GM21737 (cell line): ENCODE measurements at regions not wholly inside any gene's neighbourhood (a gene's known extent, or its start where the extent isn't known, plus 50 kb on each side); places are given as distances from the start of the nearest gene placed in this dataset.
"Not testable (repeated sequence)": the region's sequence is repeated elsewhere in the genome, so short reads cannot be mapped to it uniquely, and the experiment has no call there.

Experiments used
- ATAC-seq: cut with Tn5 transposase; IDR thresholded peaks from one replicate; pipeline ENCODE4 v1.9.1; 2021; ENCODE audit warnings: mild to moderate bottlenecking, moderate library complexity; ENCODE audit not compliant: unreplicated experiment

DNA sequence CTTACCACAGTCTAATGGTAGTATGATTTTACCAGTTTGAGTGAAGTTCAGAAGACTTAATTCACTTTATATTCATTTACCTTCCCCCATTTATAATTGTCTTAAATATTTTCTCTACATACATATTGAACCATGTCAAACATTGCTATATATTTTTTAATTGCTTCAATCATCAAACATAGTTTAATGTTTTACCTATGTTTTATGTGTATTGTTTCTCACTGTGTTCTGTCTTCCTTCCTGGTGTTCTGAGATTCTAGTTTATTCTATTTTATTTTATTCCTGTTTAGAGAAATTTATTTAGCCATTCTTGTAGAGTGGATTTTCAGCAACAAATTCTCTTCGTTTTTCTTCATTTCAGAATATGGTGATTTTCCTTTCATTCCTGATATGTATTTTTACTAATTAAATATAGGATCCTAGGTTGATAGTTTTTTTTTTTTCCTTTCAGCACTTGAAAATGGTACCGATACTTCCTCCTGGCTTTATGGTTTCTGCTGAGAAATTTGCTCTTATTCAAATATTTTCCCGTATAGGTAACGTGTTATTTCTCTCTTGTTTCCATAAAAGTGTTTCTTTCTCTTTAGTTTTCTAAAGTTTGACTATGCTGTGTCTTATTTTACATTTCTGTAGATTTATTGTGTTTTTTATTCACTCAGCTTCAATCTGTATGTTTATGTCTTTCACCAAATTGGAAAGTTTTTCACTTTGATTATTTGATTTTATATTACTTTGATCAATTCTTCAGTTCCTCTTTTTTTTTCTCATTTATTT lies 201.8 kb upstream of the AGR3 start:
- no peak for ATAC-seq

DNA sequence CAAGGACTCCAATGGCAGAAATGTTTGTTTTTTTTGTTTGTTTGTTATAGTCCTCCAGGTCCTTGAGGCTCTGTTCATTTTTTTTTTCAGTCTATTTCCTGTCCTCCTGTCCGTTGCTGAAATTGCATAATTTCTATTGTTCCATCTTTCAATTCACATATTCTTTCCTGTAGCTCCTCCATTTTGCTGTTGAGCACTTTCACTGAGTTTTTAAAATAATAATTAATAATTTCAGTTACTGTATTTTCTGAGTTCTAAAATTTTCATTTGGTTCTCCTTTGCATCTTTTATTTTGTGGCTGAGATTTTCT lies 202.3 kb upstream of the AGR3 start:
- ATAC-seq, result no peak

DNA sequence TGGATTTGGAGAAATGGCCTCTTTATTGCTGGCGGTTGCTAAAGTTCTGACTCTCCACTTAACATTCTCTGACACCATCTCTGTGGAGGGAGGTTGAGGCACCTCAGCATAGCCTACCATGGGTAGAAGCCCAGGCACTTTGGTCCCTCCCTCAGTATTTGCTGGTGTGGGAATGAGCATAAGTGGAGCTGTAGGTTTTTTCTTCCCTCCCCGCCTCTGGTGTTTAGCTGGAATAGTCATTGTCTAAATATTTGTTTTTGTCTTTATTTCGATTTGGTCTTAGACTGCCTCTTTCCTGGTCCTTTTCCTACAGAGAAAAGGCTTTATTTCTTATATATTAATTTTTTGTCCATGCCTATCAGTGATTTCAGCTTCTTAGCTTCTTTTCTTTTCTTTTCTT lies 203.4 kb upstream of the AGR3 start:
- ATAC-seq, result no peak

DNA sequence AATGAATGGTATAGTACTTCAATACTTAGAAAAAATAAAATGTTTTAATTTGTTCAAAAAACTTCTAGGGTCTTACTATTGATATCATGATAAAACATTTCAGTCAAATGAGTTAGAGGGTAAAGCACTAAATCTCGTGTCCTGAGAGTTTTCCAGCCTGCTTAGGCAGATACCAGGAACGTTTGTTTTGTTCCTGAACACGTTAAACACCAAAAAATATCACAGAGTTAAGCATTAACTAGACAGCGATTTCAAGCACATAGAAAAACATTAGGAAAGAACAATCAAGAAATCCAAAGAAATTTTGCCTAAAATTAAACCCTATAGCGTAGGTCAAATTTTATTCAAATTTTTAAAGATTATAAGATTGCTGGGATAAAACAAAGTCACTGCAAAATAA lies 204.6 kb upstream of the AGR3 start:
- no peak for ATAC-seq

DNA sequence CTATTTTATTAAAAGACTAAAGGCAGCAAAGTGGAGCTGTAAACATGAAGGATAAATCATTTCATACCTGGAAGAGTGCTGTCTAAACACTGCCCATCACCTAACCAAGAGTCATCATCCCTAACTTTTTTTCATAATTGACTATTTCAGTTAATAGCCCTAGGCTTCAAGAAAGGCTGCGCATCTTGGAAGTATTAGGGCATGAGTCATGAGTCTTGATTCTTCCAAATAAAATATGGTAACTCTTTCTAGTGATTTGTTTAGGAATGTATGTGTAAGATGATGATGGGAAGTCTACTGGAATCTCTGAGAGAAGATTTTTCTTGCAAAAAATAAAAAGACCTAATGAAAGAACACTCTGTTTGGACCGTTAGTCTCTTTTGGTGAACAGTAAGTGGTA lies 207.7 kb upstream of the AHR start:
- no peak for ATAC-seq

DNA sequence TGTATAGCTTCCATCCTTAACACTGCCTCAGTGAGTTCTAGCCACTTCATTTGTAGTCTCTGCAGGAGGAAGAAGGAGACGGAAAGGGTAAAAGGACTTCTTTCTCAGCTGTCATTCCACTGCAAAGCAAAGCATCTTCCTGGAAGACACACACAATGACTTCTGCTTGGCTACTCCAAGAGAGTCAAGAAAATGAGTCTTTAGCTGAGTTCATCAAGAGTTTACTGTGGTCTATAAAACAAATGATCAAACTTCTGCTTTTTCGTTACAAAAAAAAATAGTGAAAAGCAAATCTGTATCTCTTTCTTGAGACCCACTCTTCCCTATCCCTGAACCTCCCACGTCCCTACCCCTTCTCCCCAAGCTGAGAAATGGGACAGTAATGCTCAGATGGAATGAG lies 205.0 kb upstream of the AHR start:
- no peak for ATAC-seq

DNA sequence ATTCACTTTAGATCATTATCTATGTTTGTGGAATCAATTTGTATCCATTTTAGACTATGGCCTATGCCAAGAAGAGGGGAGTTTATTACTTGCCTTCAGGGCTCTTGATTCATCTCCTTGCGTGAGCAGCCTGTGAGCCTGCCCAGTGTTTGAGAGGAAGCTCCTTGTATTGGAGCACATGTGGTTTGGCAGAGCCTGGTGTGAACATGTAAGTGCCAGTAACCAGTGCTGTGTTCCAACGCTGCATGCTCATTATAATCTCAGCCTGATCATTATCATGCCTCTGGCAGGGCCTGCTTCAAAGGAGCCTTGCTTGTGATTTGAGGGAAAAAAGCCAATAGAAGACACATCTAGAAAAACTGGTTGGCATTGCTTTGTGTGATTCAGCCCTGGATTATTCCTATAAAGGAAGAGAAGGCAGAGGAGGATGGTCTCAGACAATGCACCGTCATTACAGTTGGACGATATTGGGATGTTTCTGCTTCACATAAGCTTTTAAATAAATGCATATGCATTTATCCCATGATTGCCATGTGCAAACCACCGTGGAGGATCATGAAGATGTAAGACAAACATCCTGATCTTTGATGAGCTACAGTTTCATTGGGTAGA lies 203.4 kb upstream of the AHR start:
- ATAC-seq, result no peak

DNA sequence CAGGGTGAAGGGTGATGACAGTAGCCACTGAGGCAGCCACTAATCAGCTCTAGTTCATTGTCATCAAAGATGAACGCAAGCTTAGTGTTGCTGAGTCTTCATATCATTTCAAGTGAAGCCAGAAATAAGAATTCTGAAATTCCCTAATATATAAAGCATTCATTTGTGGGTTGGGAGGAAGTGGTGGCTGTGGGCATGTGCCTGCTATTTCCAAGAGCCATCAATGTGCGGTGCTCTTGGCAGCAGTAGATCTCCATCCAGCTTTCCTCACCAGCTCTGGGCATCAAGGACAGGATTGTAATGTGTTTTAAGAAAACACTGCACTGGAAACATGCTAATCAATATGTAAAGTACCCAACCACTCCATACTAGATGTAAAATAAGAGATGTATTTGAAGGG lies 202.5 kb upstream of the AHR start:
- ATAC-seq, result no peak

DNA sequence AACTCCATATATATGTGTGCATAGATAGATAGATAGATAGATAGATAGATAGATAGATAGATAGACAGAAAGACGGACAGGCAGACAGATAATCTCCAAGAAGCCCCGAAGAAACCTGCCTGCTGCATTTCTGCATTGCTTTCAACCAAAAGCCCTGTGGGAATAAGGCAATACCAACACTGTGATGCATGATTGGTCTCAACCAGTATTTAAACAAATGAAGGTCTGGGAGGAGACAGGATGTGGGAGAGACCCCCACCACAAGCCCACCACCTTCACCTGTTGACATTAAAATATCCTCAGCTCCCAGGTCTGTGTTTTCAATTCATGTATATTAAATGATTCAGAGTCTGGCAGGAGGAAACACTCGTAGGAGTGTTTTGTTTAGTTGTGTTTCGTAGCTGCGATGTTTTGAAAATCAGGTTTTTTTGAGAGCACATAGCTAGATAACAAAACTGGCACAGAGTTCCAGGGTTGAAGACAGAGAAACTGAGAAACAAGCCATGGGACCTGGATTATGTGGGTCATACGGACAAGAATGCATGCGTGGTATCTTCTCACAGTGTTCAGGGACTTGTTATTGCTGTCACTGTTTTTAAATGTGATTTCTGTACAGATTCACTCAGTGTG lies 200.7 kb upstream of the AHR start:
- no peak for ATAC-seq

DNA sequence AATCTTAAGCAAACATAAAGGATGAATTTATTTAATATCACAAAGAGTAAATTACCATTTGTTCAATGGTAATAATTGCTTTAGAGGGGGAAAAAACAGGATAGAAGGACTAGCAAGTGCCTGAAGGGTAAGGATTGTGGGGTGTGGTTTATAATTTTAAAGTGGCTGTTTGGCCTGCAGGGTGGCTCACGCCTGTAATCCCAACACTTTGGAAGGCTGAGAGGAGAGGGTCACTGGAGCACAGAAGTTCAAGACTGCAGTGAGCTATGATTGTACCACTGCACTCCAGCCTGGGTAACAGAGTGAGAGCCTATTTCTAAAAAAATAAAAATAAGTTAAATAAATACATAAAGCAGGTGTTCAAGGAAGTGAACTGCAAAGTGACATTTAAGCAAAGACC lies 199.9 kb upstream of the AHR start:
- ATAC-seq, result no peak

DNA sequence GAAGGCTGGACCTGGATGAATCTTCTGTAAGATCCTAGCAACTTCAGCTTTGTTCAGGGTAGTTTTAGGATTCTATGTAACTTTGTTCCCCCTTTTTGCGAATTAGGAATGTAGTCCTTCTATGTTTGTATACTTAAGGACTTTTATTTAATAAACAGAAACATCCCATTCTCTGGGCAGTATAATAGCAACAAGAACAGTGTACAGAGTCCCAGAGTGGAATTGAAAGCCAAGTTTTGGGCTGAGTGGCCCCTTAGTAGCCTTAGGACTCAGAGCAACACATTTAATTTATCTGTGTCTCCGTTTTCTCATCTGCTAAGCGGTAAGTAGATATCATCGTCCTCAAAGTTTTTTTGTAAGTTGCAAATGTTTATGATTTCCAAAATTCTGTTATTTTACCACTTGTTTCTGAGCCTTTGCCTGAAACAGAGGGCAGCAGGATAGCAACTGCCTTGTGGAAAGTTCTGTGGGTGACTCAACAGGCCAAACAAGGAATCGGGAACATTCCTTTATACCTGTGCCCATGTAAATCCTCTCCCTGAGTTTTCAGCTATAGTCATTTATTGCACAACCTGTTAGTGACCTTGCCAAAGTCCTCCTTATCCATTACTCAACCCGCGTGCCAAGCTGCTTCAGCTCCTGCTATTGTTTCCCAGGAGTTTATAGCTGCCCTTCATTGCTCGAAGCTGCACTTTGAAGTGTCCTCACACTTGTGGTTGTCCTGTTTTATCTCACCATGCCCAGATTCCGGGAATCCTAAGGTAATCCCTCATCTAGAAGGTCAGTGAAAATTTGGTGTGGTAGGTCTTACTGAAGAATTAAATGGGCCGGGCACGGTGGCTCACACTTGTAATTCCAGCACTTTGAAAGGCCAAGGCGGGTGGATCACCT lies 199.1 kb upstream of the AHR start:
- no peak for ATAC-seq

DNA sequence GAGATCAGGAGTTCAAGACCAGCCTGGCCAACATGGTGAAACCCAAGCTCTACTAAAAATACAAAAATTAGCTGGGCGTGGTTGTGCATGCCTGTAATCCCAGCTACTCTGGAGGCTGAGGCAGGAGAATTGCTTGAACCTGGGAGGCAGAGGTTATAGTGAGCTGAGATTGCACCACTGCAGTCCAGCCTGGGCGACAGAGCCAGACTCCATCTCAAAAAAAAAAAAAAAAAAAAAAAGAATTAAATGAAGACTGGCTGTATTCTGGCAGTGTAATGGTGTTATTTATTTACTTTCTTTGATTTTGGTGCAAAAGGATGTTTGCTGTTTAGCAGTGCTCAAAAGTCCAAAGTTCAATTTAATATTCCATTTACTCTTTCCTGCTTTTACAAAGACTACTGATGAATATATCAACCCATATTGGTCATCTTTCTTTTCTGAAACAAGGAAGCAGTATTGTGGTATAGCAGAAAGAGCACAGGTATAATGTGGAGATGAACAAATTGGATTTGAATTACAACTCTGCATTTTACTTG lies 198.4 kb upstream of the AHR start:
- ATAC-seq, result not testable (repeated sequence)

DNA sequence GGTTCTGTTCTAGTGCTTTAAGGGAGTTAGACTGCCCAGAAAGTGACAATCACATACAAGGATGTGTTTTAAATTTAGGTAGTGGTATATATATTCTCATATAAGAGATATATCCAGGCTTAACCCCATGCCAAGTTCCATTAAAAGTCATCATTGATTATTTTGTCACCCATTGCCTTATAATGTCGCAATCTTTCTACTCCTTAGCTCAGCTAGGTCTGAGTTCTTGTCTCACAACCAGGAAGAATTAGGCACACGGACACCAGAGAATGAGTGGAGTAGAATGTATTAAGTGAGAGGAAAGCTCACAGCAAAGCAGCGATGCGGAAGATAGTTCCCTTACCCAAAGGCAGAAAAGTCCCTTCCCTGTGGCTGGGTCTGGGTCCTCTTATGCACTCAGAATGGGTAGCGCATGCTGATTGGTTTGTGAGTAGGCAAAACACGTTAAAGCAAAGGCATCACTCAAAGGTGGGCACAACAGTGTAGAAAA lies 197.2 kb upstream of the AHR start:
- ATAC-seq, result no peak

DNA sequence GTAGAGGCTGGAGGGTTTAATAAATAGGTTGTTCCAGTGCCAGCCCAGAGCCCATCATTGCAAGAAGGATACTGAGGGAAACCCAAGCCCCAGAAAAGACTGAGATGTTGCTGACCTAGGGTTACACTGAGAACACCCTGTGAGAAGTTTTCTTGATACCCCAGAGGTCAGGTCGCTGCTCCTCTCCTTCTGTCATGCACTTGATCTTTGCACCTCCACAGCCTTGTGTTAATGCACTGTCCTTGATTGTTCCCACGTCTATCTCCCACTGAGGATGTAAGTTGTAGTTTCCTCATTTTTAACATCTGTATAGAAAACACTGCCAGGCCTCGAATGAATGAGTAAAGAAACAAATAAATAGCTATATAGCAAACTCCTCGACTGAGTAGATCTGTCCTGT lies 195.3 kb upstream of the AHR start:
- ATAC-seq, result no peak

DNA sequence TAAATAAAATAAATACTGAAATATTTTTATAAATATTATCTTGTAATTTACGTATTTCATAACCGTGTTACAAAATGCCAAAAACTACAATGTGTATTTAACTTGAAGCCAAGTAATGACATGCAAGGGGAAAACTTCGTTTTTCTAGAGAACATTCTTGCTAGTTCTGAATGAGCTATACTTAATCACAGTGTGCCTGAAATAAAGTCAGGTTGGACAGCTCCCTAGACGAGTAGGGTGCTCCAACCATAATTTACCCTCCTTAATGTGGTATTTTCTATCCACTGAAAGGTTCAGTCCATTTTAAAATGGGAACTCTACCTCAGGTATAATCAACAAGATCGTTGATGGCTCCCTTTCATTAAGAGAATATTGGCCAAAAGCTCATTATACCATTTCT lies 194.5 kb upstream of the AHR start:
- ATAC-seq, result no peak

DNA sequence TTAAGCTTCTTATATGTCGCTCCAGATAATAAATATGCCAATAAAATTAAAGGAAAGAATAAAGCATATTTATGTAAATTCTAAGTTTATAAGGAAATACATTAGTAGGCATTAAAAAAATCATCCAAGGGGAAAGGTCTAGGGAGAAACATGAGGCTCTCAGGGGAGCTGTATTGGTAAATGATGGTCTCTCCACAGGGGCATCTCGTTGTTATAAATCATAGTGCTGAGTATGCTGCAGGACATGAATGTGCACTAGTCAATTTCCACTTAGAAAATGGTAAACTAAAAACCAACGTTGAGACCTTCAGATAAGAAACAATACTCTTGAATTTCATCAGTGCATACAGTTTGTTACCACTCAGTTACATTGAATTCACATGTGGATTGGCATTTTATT lies 194.0 kb upstream of the AHR start:
- ATAC-seq, result no peak

DNA sequence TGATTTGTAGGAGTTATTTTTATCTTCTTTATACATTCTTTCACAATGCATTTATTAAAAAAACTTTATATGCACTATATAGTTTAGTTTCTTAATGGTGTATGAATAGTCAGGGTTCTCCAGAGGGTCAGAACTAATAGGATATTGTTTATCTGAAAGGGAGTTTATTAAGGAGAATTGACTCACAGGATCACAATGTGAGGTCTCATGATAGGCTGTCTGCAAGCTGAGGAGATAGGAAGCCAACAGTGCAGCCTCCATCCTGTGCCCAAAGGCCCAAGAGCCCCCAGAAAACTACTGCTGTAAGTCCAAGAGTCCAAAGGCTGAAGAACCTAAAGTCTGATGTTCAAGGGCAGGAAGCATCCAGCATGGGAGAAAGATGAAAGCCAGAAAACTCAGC lies 192.8 kb upstream of the AHR start:
- ATAC-seq, result no peak

DNA sequence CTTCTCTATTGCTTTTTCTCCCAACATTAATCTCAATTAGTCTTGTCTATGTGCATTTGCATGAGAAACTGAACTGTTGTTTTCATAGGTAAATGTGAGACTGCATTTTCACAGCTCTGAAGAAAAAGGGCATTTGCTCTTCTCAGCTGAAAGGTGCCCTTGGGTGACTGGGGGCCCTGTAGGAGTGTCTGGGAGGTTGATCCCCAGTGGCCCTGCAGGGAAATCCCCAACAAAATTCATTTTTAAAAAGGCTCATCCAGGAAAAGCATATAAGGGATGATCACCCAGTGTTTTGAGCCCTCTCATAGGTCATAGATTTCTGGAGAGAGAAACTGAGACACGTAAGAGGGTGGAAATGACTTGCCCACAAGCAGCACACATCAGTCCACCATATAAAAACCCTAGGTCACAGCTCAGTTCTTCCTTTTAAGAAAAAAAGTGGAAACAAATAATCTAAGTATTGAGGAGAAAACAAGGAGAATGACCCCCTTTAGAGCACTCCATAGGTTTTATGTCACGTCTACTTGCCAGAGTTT lies 190.3 kb upstream of the AHR start:
- ATAC-seq, result no peak

DNA sequence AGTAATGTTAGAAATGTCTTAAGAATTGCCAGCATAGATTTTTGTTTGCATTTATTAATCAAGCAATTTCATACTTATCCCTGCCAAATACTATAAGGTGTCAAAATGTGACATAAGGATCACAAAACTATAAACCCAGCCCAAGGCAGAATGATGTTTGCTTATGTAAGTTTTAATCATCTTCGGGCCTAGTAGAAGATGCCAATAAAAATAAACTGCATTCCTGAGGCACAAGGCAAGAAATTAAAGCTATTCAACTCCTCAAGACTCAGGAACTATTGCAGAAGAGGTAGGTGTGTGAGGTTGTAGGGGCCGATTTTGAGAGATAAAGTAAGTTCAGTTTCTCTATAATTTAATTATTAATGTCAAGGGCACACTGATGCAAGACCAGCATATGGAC lies 189.4 kb upstream of the AHR start:
- no peak for ATAC-seq

DNA sequence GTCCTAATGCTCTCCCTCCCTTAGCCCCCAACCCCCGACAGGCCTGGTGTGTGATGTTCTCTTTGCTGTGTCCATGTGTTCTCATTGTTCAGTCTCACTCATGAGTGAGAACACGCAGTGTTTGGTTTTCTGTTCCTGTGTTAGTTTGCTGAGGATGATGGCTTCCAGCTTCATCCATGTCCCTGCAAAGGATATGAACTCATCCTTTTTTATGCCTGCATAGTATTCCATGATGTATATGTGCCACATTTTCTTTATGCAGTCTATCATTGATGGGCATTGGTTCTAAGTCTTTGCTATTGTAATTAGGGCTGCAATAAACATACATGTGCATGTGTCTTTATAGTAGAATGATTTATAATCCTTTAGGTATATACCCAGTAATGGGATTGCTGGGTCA lies 184.7 kb upstream of the AHR start:
- ATAC-seq, result not testable (repeated sequence)

DNA sequence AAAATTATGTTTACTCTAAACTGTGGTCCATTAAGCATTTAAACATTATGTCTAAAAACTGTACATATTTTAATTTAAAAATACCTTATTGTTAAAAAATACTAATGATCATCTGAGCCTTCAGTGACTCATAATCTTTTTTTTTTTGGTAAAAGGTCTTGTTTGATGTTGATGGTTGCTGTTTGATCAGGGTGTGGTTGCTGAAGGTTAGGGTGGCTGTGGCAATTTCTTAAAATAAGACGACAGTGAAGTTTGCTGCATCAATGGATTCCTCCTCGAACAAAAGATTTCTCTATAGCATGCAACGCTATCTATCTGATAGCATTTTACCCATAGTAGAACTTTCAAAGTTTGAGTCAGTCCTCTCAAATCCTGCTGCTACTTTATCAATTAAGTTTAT lies 180.0 kb upstream of the AHR start:
- ATAC-seq, result no peak
